CD1c-positive myeloid dendritic cell (primary cell): ENCODE measurements at regions not wholly inside any gene's neighbourhood (a gene's known extent, or its start where the extent isn't known, plus 50 kb on each side); places are given as distances from the start of the nearest gene placed in this dataset.
"Not testable (repeated sequence)": the region's sequence is repeated elsewhere in the genome, so short reads cannot be mapped to it uniquely, and the experiment has no call there.

Experiments
- DNase-seq: peaks from one replicate; pipeline ENCODE4 v3.0.0-alpha.2; 2016; ENCODE audit errors: extremely low spot score

- peak; percentile 15 for DNase-seq
Observed at GRCh38 chr17:70370816-70371215, 201.5 kb downstream of the KCNJ2 start.

GRCh38 chr17:70373369-70373768 lies 204.0 kb downstream of the KCNJ2 start:
- DNase-seq = no peak

GRCh38 chr17:70374496-70374895 lies 205.2 kb downstream of the KCNJ2 start:
- no peak for DNase-seq

- no peak for DNase-seq
Observed at GRCh38 chr17:70375406-70375805, 206.1 kb downstream of the KCNJ2 start.

- peak; percentile 6 for DNase-seq
Observed at GRCh38 chr17:70375813-70376770, 206.8 kb downstream of the KCNJ2 start.

DNA sequence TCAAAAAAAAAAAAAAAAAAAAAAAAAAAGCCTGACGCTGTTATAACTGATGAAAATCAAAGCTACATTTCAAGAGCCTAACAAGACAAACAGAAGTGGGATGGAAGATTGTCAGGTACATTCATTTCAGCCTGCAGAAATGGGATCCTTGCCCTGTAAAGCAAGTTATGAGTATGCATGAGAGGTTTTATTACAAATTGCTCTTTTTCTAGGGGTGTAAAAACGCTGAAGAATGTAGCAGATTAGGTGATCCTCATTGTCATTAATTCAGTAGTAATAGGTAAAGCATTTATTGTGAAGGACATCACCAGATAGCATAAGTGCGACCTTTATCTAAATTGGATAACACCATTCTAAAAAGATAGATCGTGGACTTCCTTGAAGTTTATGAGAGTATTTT lies 208.3 kb downstream of the KCNJ2 start:
- DNase-seq = no peak

DNA sequence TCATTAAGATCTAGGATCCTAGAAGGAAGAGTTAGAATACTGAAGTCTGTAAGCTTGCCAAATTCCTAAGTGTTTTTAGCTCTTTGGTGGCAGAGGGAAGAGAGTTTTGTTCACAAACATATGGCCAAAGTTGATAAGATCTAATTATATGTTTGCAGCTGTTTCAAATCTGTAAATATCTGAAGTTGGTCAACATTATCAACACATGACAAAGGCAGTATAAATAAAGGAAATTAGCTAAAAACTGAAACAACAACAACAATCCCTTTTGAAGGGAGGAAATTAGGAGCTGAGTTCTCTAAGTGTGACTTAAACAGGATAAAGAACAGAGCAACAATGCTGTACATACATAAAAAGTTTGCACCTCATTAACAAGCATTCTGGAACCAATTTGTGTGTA lies 208.7 kb downstream of the KCNJ2 start:
- DNase-seq = no peak

GRCh38 chr17:70379945-70380344 lies 210.6 kb downstream of the KCNJ2 start:
- peak; percentile 25 for DNase-seq

DNA sequence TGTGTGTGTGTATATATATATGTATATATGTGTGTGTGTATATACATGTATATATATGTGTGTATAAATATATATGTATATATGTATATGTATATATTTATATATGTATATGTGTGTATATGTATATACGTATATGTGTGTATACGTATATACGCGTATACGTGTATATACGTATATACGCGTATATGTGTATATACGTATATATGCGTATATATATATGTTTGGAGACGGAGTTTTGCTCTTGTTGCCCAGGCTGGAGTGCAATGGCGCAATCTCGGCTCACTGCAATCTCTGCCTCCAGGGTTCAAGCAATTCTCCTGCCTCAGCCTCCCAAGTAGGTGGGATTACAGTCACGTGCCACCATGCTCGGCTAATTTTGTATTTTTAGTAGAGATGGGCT lies 212.6 kb downstream of the KCNJ2 start:
- DNase-seq = not testable (repeated sequence)

DNA sequence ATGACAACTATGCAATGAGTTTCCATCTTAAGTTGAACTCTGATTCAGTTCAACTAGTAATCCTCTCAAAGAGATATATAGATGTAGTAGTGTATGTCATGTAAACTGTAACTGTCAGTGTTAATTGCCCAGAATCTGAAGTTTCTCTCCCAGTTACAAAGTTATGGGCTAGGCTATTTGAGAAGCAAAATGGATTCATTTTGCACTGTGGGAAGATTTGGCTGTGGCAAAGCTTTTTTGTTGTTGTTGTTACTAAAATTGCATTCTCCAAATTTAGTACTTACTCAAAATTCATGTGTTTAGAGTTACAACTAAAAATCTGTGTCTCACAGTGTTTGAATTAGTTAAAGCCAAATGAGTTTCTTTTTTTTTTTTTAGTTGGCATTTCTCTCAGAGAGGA lies 219.0 kb downstream of the KCNJ2 start:
- no peak for DNase-seq

DNA sequence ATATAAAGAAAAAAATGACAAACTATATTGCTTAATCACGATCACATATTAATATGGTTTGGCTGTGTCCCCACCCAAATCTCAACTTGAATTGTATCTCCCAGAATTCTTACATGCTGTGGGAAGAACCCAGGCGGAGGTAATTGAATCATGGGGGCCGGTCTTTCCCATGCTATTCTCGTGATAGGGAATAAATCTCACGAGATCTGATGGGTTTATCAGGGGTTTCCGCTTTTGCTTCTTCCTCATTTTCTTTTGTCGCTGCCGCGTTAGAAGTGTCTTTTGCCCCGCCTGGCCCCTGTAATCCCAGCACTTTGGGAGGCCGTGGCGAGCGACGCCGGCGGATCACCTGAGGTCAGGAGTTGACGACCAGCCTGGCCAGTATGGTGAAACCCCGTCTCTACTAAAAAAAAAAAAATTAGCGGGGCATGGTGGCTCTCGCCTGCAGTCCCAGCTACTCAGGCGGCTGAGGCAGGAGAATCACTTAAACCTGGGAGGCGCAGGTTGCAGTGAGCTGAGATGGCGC lies 220.0 kb downstream of the KCNJ2 start:
- DNase-seq = not testable (repeated sequence)

DNA sequence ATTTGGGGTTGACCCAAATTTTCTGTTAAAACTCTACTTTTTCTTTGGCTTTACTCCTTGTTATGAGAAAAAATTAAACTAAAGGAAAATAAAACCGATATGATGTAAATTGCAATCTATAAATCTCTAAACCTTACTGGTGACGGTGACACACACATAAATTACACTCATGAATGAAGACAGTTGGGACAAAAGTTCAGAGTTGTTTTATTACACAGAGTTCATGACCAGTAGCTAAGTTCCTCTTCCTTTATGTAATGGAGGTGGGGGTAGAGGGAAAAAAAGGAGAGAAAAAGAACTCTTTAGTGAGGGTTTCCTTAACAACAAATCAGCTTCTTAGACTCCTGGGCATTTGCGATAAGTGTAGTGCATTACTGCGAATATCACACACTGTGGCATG lies 220.7 kb downstream of the KCNJ2 start:
- no peak for DNase-seq

DNA sequence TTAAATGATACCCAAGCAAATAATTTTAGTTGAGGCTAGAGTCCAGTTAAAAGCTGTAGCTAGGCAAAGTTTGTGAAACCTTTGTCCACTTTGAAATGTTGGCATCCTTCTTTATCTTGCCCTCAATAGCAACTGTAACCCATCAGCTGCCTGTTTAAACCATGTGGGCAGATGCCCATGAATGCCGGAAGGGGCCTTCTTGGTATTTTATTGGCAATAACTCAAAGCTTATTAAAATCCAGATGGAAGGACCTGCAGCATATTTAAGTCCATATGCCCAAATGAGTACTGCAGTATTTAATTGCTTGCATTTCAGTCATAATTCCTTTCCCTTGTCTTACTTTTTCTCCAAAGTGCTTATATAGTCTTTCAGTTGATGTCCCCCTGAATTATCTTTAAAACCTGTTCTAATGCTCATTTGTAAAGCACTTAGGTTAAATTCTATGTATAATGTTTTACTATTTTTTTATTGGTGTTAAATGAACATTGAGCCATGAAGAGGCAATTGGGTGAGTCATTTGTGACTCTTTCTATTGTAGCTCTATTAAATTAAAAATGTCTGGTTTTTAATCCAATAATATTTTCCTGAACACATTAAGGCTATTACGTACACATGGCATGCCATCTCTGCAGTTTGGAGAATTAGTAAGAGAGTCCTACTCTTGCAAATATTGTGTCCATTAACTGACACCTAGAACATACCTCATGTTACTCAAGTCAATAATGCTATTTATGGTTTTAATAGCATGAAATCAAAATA lies 225.3 kb downstream of the KCNJ2 start:
- DNase-seq = no peak

- DNase-seq = peak; percentile 58
Observed at GRCh38 chr17:70405492-70406220, 236.3 kb downstream of the KCNJ2 start.

- peak; percentile 23 for DNase-seq
Observed at GRCh38 chr17:70407506-70407905, 238.2 kb downstream of the KCNJ2 start.

GRCh38 chr17:70408768-70409167 lies 239.4 kb downstream of the KCNJ2 start:
- no peak for DNase-seq

- DNase-seq = no peak
Observed at GRCh38 chr17:70414300-70414699, 245.0 kb downstream of the KCNJ2 start.

DNA sequence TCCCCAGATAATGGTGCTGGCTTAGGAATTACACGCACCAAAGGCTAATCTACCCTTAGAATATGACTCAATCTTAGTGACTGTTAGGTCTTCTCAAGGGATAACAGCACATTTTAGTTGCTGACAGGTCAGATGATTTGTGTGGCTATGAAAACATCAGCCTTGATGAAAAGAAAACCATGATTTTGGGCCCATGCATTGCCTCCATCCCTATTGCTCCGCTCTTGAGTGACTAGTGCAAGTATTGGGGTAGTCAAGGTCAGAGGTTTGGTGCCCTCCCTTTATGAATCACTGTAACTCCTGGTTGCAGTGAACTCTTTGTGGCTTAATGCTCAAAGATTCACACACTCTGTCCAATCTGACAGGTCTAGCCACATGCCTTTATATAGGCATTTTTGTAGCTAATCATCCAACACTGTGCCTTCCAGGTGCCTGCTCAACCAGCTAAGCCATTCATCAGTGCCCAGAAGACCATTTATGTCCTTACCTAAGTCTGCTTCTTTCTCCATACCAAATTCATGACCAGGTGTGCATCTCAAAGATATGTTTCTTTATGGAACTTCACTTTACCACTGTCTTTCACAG lies 251.6 kb downstream of the KCNJ2 start:
- DNase-seq = no peak

DNA sequence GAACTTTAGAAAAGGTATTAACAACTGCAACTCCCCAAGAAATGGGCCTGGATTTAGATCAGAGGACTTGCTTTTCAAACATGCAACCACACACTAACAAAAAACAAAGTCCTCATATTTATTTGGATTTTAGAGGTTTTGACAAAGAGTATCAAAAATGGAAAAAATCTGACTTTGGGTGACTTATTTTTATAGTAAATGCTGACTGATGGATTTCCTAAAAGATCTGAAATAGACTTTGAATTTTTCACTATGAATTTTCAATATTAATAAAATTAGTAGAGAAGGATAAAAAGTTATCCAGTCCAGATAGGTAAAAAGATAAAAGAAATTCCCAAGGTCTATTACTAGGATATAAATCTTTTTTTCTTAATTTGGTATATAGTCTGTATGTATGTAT lies 253.5 kb downstream of the KCNJ2 start:
- no peak for DNase-seq

DNA sequence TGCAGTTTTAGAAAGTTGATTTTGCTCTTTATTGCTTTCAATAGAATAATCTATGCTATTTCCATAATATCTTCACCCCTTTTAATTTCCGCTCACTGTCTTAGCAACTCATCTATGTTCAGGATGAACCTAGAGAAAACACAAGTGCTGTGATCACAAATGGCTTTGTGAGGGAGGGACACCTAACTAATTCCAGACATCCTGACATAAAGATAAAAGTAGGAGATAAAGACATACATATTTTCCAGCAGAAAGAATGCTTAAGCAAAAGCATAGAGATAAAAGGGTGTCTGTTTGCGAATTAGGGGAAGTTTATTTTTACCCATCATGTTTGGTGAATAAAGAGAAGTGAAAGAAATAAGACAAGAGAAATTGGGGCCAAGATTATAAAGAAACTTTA lies 254.2 kb downstream of the KCNJ2 start:
- DNase-seq = no peak

- no peak for DNase-seq
Observed at GRCh38 chr17:70426752-70427151, 257.4 kb downstream of the KCNJ2 start.
